ENCODE measurements at regions not wholly inside any gene's neighbourhood (a gene's known extent, or its start where the extent isn't known, plus 50 kb on each side); places are given as distances from the start of the nearest gene placed in this dataset.

DNA sequence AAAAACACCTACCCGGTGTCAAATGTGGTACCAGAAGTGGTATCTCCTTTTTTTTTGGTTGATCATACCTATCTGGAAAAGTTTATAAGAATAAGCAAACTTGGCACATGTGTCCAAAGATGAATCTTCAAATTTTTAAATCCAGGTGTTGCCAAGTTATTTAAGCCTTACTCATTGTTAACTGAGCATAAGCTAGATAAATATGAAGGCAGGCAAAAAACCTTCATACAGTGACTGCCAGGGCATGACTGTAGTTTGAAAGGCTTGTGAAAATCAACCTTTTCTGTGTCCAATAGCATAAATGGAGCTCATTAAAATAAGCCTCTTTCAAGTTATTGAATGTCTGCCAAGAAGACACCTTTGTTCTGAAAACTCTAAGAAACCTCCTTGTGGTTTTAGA, 699.2 kb downstream of the DOK5 start:
- Histone ChIP-seq H3K4me3 (ENCODE audit: low read depth, low read length) (no peak overlapping the region), H3K4me1 (ENCODE audit: insufficient read depth) (no peaks in the 10 kb centered on the region), H3K36me3 (ENCODE audit: insufficient read depth) (no peaks in the 10 kb centered on the region), H3K27ac (ENCODE audit: low read depth) (no peak overlapping the region)
- WGBS: 97% methylated on average over 1 of the region's 1 CpG
- no peak for DNase-seq (ENCODE audit: extremely low spot score)

DNA sequence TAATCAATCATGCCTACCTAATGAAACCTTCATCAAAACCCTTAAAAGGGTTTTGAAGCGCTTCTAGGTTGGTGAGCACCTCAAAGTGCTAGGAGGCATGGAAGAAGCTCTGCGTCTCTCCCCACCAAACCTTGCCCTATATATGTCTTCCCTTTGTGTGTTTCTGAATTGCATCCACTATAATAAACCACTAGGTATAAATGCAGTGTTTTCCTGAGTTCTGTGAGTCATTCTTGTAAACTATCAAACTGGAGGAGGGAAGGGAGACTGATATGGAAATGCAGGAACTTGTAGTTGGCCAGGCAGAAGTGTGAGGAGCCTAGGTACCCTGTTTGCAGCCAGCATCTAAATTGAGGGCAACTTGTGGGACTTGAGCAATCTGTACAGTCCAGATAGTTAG, 698.8 kb downstream of the DOK5 start:
- Histone ChIP-seq H3K36me3 (ENCODE audit: insufficient read depth) (no peaks in the 10 kb centered on the region), H3K4me1 (ENCODE audit: insufficient read depth) (no peaks in the 10 kb centered on the region), H3K27ac (ENCODE audit: low read depth) (no peak overlapping the region), H3K4me3 (ENCODE audit: low read depth, low read length) (no peak overlapping the region)
- no peak for DNase-seq (ENCODE audit: extremely low spot score)
- WGBS: 49% methylated on average over 2 of the region's 2 CpGs

DNA sequence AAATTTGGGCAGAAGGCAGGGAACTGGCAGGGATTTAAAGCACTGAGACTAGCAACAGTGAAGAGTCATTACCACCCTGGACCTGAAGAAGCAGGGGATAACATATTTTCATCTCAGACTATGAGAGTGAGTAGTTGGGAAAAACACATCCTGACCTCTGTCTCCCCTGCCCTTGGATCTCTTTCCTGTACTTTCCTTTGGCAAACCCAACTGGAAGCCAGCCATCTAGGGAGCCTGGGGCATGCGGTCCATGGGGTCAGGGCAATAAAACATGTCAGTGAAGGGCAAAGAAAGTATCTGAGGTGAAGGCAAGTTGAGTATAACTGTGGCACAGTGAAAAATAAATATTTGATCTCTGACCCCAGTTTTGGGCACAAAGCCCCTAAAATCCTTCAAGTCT, 698.2 kb downstream of the DOK5 start:
- no peaks in the 10 kb centered on the region for H3K36me3 ChIP-seq (ENCODE audit: insufficient read depth)
- H3K4me1 ChIP-seq (ENCODE audit: insufficient read depth): no peaks in the 10 kb centered on the region
- no peak overlapping the region for H3K27ac ChIP-seq (ENCODE audit: low read depth)
- H3K4me3 ChIP-seq (ENCODE audit: low read depth, low read length): no peak overlapping the region
- DNase-seq (ENCODE audit: extremely low spot score): no peak
- WGBS: 32% methylated on average over 1 of the region's 1 CpG

DNA sequence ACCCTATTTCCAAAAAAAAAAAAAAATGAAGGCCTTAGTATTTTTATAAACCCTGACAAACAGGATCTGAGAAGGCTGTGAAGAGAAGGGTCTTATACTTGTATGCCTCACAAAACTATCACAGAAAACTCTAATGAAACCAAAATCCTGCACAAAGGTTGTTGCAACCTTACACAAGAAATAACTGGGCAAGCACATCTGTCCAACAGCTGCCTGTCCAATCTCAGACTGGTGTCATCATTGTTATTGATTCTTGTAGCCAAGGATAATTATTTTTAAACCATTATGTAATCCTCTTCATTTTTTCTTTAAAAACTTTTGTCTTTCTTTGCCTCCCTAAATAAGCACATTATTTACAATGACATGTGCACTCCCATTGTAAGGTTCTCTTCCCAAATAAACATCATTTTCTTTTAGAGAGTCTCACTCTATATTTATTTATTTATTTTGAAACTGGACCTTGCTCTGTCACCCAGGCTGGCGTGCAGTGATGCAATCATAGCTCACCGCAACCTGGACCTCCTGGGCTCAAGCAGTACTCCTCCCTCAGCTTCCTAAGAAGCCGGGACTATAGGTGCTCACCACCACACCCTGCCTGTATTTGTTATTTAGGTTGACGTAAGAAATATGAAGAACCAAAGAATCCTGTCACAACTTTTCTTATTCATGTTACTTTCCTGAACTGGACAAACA, 697.1 kb downstream of the DOK5 start:
- WGBS: 88% methylated on average over 4 of the region's 4 CpGs
- Histone ChIP-seq H3K4me3 (ENCODE audit: low read depth, low read length) (no peak overlapping the region), H3K27ac (ENCODE audit: low read depth) (no peak overlapping the region), H3K4me1 (ENCODE audit: insufficient read depth) (no peaks in the 10 kb centered on the region), H3K36me3 (ENCODE audit: insufficient read depth) (no peaks in the 10 kb centered on the region)
- no peak for DNase-seq (ENCODE audit: extremely low spot score)

DNA sequence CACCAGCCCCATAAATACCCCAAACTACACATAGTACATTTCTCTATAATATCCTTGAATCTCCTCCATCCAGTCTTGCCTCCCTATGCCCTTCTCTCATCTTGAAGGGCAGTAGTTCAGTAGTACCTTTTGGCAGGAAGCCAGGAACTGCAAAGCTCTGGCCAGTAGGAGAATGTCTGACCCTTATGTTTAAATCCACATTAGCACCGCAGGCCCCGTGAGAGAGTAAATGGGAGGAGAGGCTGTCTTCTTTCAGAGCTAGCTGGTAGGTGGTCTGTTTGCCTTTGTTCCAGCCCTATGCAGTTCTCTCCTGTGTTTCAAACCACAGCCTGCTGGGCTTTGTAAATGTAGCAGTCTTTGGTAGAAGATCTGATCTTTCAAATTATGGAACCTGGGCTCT, 690.7 kb downstream of the DOK5 start:
- Histone ChIP-seq H3K36me3 (ENCODE audit: insufficient read depth) (no peaks in the 10 kb centered on the region), H3K27ac (ENCODE audit: low read depth) (no peak overlapping the region), H3K4me1 (ENCODE audit: insufficient read depth) (no peaks in the 10 kb centered on the region), H3K4me3 (ENCODE audit: low read depth, low read length) (no peak overlapping the region)
- no peak for DNase-seq (ENCODE audit: extremely low spot score)
- WGBS: 50% methylated on average over 2 of the region's 2 CpGs

DNA sequence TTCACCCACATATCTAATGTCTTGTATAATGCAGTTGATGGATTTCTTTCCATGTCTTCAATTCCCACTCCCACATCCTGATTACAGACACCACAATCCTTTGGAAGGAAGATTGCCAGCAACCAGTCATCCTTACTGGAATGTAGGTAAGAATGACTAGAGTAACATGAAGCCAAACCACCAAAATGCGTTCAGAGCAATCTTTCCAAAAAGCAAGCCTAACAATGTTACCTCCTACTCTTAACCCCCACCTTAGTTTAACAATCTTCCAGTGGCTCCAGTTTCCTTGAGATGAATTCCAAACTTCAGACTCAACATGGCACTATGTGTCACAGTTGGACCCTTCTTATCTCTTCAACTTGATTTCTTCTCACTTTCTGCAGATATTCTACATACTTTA, 685.6 kb downstream of the DOK5 start:
- Histone ChIP-seq H3K4me1 (ENCODE audit: insufficient read depth) (peaks cover 1% of the 10 kb centered on the region), H3K27ac (ENCODE audit: low read depth) (no peak overlapping the region), H3K4me3 (ENCODE audit: low read depth, low read length) (no peak overlapping the region), H3K36me3 (ENCODE audit: insufficient read depth) (no peaks in the 10 kb centered on the region)
- 87% methylated on average over 1 of the region's 1 CpG for WGBS
- DNase-seq (ENCODE audit: extremely low spot score): no peak

DNA sequence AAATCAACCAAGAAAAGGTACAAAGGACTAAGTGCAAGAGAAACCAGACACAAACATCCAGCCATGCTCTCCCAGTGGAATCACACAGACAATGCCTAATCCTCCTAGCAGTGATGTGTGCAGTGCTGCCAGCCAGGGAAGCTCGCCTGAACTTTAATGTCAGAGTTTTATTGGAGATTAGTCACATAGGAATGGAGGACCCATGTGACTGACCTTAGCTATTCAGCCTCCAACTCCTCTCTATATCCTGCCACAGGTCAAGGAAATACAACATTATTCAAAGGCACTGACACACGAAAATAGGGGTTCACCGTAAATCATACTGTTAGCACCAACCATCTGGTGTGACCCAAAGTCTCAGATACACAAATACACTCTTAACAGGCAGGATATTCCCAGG, 684.6 kb downstream of the DOK5 start:
- H3K4me1 ChIP-seq (ENCODE audit: insufficient read depth): peaks cover 1% of the 10 kb centered on the region
- H3K4me3 ChIP-seq (ENCODE audit: low read depth, low read length): no peak overlapping the region
- whole genome bisulfite sequencing: 29% methylated on average over 3 of the region's 3 CpGs
- H3K36me3 ChIP-seq (ENCODE audit: insufficient read depth): no peaks in the 10 kb centered on the region
- no peak for DNase-seq (ENCODE audit: extremely low spot score)
- H3K27ac ChIP-seq (ENCODE audit: low read depth): no peak overlapping the region

DNA sequence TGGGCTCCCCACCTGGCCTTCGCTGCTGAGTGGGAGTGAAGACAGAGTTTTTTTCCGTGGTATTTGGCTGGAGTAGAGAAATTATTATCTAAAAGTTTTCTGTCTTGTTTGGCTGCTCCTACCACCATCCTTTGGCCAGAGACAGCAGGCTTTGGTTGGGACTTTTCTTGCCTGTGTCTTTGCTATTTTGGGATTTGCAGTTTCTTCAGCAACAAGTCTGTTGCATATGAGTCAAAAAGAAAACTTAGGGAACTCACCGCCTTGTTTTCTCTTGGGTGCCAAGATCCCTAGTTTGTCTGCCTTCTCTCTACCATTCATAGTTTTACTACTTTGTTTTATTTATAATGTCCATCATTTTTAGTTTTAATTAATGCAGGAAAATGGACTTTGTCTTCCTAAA, 683.8 kb downstream of the DOK5 start:
- Histone ChIP-seq H3K27ac (ENCODE audit: low read depth) (no peak overlapping the region), H3K4me1 (ENCODE audit: insufficient read depth) (peaks cover 1% of the 10 kb centered on the region), H3K4me3 (ENCODE audit: low read depth, low read length) (no peak overlapping the region), H3K36me3 (ENCODE audit: insufficient read depth) (no peaks in the 10 kb centered on the region)
- 55% methylated on average over 3 of the region's 3 CpGs for WGBS
- DNase-seq (ENCODE audit: extremely low spot score): no peak

DNA sequence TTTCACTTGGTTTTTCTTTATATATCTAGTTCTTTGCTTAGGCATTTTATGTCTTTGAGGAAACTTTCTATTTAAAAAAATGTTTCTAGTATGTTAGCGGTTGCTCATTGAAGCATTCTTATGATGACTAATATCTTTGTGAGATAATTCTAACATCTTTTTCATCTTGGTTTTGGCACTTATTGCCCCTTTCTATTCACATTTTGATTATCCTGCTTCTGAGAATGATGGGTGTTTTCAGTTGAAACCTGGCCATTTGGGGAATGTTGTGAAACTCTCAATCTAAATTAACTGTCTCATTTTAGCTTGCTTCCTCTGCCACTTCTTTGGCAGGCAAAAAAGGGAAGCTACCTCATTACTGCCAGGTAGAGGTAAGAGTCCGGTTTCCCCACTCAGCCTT, 683.1 kb downstream of the DOK5 start:
- H3K4me1 ChIP-seq (ENCODE audit: insufficient read depth): peaks cover 1% of the 10 kb centered on the region
- no peak for DNase-seq (ENCODE audit: extremely low spot score)
- no peak overlapping the region for H3K27ac ChIP-seq (ENCODE audit: low read depth)
- no peak overlapping the region for H3K4me3 ChIP-seq (ENCODE audit: low read depth, low read length)
- 93% methylated on average over 2 of the region's 2 CpGs for WGBS
- H3K36me3 ChIP-seq (ENCODE audit: insufficient read depth): no peaks in the 10 kb centered on the region

DNA sequence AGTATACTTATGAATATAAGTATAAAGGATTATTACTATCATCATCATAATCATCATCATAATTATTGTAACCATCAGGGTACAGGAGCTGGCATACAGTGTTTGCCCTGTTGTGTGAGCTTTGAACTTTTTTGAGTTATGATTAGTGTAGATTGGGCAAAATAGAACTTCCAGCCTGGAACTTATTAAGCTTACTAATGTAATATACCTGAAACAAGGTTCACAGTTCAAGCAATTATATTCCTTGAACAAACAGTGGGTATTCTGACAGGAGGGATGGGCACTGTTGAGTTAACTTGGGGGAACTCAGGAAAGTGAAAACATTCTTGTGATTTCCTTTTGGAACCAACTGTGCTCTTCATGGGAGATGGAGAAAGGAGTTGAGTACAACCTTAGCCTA, 680.0 kb downstream of the DOK5 start:
- Histone ChIP-seq H3K36me3 (ENCODE audit: insufficient read depth) (no peaks in the 10 kb centered on the region), H3K27ac (ENCODE audit: low read depth) (no peak overlapping the region), H3K4me3 (ENCODE audit: low read depth, low read length) (no peak overlapping the region), H3K4me1 (ENCODE audit: insufficient read depth) (peaks cover 1% of the 10 kb centered on the region)
- no peak for DNase-seq (ENCODE audit: extremely low spot score)

DNA sequence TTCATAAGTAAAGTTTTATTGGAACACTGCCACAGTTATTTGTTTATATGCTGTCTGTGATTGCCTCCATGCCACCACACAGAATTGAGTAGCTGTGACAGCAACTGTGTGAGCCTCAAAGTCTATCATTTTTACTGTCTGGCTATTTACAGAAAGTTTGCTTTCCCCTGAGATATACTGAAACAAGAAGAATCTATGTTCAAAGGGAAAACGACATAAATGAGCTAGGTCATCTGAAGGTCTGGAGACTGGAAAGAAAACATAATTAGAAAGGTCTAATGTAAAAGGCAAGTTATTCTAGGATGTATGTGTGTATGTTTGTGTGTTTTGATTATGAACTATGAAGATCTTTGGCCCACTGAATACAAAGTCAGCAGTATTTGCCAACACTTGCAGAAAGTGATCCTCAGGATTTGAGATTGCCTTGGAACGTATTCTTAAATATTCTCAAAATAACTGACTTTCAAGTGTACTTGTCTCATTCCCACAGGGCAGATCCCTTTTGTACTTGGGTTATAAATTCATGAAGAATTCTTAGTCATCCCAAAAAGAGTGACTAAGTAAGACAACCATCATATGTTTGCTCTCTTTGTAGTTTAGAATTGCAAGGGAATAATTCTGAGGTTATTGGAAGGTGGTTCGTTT, 677.7 kb downstream of the DOK5 start:
- 30% methylated on average over 3 of the region's 3 CpGs for WGBS

DNA sequence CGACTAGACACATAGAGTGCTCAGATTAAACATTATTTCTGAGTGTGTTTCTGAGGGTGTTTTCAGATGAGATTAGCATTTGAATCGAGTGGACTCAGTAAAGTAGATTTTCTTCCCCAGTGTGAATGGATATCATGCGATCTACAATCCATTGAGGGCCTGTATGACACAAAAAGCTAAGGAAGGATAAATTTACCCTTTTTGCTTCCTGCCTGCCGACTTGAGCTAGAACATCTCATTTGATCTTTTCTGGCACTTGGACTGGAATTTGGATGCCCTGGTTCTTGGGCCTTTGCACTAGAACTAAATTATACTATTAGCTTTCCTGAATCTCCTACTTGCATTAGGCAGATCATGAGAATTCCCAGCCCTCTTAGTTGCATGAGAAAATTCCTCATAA, 675.8 kb downstream of the DOK5 start:
- Histone ChIP-seq H3K4me3 (ENCODE audit: low read depth, low read length) (no peak overlapping the region), H3K36me3 (ENCODE audit: insufficient read depth) (no peaks in the 10 kb centered on the region), H3K27ac (ENCODE audit: low read depth) (no peak overlapping the region), H3K4me1 (ENCODE audit: insufficient read depth) (no peaks in the 10 kb centered on the region)
- no peak for DNase-seq (ENCODE audit: extremely low spot score)
- 15% methylated on average over 4 of the region's 4 CpGs for WGBS

More for the DNA sequence above, 677.7 kb downstream of the DOK5 start:
- H3K27ac ChIP-seq (ENCODE audit: low read depth): no peak overlapping the region
- no peaks in the 10 kb centered on the region for H3K36me3 ChIP-seq (ENCODE audit: insufficient read depth)
- H3K4me3 ChIP-seq (ENCODE audit: low read depth, low read length): no peak overlapping the region
- no peaks in the 10 kb centered on the region for H3K4me1 ChIP-seq (ENCODE audit: insufficient read depth)
- DNase-seq (ENCODE audit: extremely low spot score): no peak

DNA sequence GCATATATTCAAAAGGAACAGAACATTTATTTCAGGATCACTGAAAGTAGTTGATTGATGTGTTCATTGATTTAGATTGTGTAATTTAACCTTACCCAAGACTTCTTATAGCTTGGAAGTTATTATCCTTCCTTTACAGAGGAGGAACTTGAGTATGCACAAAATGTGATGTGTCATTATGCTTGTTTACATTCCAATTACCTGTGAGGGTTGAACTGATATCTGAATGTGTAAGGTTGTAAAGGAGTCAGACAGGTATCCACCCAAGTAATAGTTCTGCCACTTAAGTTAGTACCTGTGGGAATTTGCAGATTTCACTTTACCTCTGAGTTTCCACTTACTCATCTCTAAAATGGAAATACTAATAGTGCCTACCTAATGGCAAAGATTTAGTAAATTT, 668.2 kb downstream of the DOK5 start:
- no peak for DNase-seq (ENCODE audit: extremely low spot score)
- no peaks in the 10 kb centered on the region for H3K36me3 ChIP-seq (ENCODE audit: insufficient read depth)
- H3K4me3 ChIP-seq (ENCODE audit: low read depth, low read length): no peak overlapping the region
- no peak overlapping the region for H3K27ac ChIP-seq (ENCODE audit: low read depth)
- no peaks in the 10 kb centered on the region for H3K4me1 ChIP-seq (ENCODE audit: insufficient read depth)

DNA sequence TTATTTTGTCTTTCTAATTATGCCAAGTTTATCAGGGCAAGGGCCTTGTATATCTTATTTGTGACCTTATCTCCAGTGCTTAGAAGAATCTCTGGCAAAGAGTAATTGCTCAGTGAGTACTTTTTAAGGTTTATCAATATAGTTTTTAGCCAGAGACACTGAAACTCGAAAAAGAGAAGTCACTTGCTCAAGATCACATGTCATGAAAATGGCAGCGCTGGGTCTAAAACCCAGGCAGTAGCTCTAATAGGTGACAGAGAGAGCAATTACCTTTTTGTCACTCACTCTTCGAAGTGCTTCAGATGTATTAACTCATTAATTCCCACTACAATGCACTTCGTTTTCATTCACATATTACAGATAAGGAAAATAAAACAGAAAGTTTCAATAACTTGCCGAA, 667.5 kb downstream of the DOK5 start:
- DNase-seq (ENCODE audit: extremely low spot score): no peak
- Histone ChIP-seq H3K36me3 (ENCODE audit: insufficient read depth) (no peaks in the 10 kb centered on the region), H3K4me3 (ENCODE audit: low read depth, low read length) (no peak overlapping the region), H3K27ac (ENCODE audit: low read depth) (no peak overlapping the region), H3K4me1 (ENCODE audit: insufficient read depth) (no peaks in the 10 kb centered on the region)
- WGBS: 63% methylated on average over 5 of the region's 5 CpGs

DNA sequence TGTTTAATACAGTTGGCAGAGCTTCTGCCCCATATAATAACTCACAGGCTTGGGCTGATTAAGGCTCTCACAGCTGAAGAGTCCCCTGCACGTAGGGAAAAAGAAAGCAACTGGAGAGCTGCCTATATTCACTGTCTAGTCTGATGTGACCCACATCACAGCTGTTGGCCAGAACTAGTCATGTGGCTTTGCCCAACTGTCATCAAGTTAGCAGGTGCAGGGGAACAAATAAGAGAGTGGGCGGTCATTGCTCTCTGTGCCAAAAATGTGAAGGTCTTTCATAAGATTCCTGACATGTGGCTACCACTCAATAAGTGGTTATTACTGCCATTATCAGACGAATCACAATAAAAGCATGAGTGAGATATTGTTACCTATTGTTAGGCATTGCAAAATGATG, 665.2 kb downstream of the DOK5 start:
- Histone ChIP-seq H3K27ac (ENCODE audit: low read depth) (no peak overlapping the region), H3K4me1 (ENCODE audit: insufficient read depth) (no peaks in the 10 kb centered on the region), H3K36me3 (ENCODE audit: insufficient read depth) (no peaks in the 10 kb centered on the region), H3K4me3 (ENCODE audit: low read depth, low read length) (no peak overlapping the region)
- no peak for DNase-seq (ENCODE audit: extremely low spot score)
- 72% methylated on average over 3 of the region's 3 CpGs for WGBS
